ENCODE measurements at regions not wholly inside any gene's neighbourhood (a gene's known extent, or its start where the extent isn't known, plus 50 kb on each side); places are given as distances from the start of the nearest gene placed in this dataset.
A peak's percentile ranks its signal among the peaks of the same experiment; 100 is the strongest.

DNA sequence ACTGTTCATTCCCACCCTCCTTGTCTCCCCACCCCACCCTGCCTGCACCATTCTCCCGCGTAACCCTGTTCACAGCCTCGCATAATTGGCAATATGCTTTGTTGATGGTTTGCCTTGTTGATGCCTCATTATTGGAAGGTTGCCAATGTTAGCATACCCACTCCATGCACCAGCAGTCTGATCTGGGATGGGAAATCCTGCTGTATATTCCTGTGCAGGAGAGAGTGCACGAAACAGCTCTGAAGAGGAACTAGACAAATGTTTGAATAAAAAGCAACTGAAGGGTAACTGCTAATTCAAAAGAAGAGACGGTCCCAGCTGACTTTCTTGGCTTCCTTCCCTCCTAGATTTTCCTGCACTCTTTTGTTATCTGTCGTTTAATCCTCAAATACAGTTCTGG, 271.7 kb upstream of the TLE4 start:
- DNase-seq, result no peak

DNA sequence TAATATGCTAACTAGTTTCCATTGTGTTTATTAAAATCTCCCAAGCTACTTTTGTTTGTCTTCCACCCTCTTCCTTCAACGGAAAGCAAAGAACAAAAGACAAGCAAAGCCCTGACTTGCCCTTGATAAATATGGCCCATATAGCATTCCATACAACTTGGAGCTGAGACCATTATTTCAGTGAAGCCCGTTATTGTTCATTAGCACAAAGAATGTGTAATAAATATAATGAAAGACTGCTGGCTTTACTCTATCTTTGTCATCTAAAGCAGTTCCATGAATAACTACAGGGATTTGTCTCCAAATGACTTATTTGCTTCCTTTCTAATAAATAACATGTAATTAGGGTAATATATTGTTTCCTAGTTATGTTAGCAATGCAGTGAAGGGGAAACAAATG, 270.7 kb upstream of the TLE4 start:
- no peak for DNase-seq

DNA sequence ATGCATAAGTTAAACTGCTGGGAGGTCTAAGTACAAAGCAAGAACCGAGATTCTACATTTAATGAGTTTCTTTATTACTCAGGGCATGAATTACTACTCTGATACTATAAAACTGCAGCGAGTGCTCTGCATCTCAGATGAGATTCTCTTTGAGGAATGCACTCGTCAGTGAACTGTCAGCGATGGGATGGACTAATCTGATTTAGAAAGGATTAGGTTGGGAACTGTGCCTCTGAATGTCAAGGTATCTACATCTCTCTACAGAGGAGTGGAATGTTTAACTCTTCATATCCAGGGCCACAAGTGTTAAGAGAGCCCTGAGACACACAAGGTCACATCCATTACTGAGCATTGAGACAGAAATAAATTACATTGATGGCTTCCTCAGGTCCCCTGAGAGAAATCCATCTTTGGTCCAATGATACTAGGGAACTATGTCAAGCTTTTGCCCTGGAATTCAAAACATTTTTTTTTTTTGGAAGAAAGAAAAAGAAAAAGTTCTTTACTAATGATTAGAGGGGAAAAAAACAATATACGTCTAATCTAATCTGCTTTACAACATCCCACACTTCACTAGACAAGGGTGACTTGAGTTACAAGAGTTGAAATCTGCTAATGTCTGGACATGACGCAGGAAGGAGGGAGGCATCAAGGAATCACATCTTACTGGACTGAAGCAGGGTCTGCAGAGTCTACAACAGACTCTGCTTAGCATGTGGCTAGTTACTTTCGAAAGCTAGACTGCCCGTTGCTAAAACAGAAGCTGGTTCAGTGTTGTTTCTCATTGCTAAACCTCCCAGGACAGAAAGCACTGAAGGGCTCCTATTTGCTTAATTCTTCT, 270.0 kb upstream of the TLE4 start:
- DNase-seq, result no peak

DNA sequence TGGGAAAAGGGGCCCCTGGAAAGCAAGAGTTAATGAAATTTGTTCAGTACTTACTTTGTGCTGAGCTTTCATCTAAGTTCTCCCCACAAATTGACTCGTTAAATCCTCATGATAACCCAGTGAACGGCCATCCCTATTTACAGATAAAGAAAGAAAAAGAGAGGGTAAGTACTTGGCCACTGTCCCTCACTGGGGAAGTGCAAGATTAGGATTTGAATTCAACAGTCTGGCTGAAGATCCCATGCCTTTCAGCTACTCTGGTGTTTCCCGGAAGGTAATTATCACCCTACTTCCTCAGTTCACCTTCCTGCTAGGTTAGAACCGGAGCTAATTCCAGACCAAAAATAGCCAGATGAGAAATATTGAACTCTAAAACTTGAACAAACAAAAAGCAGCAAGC, 269.2 kb upstream of the TLE4 start:
- no peak for DNase-seq

DNA sequence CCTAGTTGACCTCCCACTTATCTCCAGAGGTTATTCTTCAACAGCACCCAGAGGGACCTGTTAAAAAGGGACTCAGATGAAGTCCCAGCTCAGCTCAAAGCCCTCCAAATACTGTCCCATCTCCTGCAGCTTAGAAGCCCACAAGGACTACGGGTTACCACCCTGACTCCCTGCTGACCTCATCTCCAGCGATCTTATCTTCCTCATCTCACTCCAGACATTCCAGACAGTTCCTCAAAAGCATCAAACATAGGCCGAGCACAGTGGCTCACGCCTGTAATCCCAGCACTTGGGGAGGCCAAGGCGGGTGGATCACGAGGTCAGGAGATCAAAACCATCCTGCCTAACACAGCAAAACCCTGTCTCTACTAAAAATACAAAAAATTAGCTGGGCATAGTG, 263.8 kb upstream of the TLE4 start:
- DNase-seq, result no peak

DNA sequence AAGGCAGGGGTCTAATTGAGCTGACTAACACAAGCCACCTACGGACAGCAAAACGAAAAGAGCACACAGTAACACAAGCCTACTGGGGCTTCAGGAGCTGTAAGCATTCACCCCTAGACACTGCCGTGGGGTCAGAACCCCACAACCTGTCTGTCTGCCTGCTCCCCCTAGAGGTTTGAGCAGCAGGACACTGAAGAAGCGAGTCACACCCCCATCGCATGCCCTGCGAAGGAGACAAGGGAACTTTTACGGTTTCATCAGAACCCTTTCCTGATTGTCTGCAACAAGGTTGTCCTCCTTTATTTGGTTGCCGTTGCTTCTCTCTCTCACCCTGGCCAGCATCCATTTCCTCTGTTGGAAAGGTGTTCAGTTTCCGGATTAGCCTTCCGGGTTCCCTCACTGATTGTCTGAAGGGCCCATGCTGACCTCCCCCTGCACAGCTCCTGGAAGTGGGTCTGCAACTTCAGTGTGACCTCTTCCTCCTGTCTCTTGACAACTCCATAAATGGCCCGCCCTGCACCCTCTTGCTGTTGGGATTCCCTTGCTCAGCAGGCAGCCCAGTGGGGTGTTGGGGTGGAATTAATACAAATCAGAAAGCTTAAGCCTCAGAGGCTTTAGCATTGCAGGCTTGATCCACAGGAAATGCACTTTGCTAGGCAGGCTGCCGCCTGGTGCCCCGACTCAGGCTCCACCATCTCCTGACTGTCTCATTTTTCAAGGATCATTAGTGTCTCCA, 258.9 kb upstream of the TLE4 start:
- DNase-seq, result no peak

DNA sequence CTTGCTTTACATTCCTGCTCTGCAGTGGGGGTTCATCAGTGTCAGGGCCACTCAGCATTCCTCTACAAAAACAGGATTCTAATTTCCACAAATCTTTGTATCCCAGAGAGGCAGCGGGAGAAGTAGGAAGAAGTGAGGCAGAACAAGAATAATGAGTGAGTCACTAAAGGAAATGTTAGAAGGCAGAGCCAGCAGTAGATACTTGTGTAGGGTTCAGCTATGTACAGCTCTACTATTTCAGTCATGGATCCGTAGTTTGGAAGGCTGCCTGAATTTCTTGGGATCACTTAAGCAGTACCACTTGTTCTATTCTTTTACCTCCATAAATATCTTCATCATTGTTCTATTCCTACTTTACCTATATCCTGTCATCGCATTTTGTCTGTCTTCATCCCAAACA, 246.3 kb upstream of the TLE4 start:
- no peak for DNase-seq

DNA sequence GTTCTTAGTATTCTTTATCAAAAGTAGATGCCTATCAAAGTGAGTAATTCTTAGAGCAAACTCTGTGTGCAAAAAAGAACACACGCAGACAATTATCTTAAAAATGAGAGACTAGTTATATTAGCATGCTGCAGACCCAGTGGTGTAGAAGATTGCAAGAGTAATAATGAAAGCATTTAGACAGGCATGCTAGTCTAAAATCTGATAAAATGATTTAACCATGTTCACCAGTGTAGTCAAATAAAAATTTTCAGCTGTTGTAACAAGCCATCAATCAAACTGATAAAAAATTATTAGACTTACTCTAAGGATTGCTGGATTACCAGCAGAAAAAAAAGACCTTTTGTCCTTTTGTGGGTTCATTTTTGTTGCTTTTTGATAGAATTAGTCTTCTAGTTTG, 241.9 kb upstream of the TLE4 start:
- DNase-seq, result no peak

DNA sequence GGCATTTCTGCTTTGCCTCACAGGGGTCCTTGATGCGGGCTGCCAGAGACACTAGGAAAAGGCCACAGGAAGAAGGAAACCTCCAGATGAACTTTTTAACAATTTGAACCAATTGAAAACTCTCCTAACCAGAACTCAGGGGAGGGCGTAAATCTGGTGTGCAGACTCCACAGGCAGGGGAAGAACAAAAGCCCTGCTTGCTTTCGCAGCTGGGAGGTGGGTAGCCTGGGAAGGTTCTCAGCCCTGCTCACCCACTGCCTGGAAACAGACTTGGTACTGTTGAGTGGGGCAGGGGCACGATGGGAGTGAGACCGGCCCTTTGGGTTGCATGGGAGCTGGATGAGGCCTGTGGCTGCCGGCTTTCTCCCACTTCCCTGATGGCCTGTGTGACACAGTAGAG, 237.8 kb upstream of the TLE4 start:
- no peak for DNase-seq

DNA sequence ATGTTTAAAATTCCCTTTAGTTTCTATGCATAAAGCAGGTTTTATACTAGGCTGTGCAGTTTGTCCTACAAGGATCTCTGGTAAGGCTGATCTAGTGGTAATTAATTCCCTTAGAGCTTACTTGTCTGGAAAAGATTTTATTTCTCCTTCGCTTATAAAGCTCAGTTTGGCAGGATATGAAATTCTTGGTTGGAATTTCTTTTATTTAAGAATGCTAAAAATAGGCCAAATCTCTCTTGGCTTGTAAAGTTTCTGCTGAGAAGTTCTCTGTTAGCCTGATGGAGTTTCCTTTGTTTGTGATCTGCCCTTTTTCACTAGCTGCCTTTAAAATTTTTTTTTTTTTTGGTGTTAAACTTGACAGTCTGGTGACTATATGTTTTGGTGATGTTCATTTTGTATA, 237.1 kb upstream of the TLE4 start:
- no peak for DNase-seq

DNA sequence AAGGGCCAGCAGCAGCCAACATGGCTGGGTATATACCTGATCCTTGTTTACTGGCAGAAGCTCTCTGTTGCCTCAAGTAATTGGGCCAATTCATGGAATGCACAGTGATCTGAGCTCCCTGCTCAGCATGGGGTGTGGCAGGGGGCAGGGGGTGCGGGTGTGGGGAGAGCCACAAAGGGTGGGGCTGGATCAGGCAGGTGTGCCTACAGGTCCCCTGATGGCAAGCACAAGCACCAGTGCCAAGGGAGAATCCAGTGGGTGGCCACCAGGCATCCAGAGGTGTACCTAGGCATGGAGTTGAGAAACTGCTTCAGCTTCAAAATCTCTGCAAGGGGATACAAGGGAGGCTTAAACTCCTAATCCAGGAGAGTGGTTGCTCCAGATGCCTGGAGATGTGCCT, 235.8 kb upstream of the TLE4 start:
- DNase-seq, result no peak

DNA sequence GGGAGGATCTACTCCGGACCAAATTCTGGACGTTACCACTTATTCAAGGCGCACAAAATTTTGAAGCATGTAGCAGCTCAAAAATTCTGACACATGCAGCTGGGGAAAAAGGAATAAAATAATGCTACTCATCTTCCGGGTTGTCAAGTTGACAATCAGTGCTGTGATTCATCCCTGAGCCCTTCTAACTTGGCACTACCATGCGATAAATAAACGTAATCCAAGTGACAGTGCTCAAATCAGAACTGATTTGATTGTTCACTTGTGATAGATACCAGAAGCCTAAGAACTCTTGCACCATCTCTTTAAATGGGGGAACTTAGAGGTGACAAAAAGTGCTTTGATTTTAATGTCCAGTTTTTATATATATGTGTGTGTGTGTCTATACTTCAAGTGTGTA, 230.2 kb upstream of the TLE4 start:
- DNase-seq, result no peak

DNA sequence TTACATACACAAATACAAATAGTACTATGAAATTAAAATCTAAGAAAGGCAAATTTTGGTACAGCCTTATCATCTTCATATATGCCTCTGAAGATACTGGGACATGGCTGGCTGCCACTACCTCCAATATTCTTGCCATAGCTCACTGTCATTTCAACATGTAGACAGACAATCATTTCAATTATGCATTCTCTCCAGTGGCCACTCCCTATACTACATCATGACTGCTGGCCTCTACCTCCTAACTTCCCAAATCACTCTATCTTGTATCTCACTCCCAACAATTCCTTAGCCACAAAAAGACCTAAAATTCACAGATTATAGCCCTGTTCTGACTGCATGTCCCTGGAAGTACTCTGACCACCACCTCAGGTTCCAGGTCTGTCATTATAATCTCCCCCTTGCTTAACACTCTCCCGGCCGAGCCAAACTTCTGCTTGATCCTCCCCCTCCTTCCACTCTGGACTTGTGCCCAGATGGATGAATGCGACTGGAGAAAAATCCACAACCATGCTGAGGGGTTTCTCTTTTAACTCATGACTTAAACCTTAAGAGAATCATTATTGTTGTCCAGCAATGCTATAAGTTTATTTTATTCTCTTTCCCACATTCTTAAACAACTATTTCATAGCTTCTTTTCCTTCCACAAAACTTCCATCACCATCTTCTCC, 225.3 kb upstream of the TLE4 start:
- DNase-seq, result no peak

DNA sequence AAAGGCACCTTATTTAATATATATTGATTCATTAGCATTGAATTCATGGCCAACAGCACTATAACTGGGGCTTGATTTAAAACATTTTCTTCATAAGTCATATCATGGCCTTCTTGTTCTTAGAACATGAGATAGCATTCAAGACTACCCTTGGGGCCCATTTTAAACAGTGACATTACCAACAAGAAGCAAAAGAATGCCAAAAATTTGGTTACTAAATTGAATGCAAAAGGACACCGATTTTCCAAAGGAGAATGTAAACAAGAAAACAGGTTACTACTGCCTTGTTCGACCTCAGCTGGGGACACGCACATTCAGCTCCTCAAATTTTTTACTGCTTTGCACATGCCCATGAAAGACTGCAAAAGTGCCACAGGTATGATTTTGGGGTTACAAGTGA, 219.4 kb upstream of the TLE4 start:
- no peak for DNase-seq

DNA sequence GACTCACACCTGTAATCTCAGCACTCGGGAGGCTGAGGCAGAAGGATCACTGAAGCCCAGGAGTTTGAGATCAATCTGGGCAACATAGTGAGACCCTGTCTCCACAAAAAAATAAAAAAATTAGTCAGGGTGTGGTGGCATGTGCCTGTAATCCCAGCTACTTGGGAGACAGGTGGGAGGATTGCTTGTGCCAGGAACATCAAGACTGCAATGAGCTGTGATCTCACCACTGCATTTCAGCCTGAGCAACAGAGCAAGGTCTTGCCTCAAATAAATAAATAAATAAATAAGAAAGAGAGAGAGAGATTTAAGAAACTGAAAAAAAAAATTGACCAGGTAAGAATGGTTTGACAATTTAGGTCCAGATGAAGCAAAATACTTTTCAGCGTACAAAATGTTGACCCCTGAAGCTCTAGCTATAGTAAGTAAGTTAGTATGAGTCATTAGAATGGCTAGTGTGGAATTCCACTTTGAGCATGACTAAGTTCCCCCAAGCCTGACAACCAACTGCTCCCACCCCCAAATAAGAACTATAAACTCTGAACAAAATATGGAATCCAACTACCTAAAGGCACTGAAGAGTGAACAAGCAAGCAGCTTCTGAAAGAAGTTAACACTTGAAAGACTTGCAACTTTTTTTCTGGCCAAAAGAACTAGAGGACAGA, 217.8 kb upstream of the TLE4 start:
- DNase-seq, result no peak

DNA sequence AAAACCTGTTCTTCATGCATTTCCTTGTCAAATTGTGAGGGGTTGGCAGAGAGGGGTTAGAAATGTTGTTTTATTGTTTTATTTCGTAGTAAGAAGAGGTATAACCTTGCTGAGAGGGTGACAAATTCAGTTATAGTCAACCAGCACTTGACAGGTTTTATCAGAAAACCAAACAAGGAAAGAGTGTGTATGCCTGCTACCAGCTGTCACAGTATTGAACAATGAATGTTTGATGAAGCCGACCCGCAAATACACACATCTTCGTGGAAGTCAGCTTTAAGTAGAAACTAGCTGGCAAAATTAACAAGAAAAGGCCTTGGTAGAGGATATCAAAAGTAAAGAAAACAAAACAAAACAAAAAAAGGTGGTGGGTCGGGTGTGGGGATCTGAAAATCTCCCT, 214.6 kb upstream of the TLE4 start:
- no peak for DNase-seq

DNA sequence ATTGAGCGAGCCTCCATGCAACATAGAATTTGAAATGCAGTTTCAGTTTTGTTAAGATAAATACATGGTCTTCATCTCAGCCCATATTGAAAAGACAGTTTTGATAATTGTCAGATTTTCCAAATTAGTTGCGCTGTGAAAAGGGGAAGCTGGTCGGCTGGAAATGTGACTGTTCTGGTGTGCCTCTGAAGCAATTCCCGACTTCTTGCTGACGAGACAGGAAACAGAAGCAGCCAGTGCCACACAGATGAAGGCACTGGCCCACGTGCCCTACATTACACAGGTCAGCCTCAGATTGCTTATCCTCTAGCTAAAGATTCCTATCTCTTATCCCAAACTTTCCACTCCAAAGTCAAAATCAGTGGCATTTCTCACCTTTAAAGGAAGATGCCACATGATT, 214.1 kb upstream of the TLE4 start:
- peak in 10 of 58 donors; percentile 0 to 21 (median 2) for DNase-seq

DNA sequence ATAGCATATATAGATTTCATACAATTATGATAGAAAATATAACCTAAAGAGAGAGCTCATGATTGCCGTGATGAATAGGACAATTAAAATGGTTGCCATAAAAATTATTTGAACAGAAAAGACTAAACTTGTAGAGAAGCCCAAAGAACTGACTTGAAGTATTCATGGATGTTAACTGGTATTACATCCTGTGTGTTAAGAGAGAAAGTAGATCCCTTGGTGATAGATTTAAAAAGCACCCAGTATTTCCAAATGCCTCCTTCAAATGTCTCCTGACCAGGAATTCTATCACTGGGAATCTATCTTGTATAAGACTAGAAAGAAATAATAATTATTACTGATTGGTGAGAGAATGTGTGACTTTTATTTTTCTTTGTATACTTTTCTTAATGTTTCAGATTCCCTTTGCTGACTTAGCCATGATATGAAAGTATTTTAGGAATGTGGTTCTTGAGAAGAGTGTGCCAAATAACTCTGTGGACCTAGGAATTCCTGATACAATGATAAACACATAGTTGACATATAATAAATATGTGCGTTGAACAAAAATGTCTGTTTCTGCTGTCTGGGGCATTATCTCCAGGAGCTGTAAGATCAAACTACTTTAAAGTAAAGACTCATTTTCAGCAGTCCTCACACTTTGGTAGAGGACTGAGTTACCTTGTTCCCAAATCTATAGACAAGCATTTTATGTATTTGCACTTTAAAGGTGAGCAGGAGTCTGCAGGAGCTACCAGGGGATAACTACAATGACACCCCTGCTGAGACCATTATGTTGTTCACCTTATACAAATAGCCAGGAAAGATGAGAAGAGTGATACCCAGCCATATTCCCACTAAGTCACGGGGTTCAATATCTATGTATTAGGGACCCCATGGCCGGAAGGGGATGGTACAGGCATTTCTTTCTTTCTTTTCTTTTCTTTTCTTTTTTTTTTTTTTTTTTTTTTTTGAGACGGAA, 211.1 kb upstream of the TLE4 start:
- DNase-seq, result no peak

DNA sequence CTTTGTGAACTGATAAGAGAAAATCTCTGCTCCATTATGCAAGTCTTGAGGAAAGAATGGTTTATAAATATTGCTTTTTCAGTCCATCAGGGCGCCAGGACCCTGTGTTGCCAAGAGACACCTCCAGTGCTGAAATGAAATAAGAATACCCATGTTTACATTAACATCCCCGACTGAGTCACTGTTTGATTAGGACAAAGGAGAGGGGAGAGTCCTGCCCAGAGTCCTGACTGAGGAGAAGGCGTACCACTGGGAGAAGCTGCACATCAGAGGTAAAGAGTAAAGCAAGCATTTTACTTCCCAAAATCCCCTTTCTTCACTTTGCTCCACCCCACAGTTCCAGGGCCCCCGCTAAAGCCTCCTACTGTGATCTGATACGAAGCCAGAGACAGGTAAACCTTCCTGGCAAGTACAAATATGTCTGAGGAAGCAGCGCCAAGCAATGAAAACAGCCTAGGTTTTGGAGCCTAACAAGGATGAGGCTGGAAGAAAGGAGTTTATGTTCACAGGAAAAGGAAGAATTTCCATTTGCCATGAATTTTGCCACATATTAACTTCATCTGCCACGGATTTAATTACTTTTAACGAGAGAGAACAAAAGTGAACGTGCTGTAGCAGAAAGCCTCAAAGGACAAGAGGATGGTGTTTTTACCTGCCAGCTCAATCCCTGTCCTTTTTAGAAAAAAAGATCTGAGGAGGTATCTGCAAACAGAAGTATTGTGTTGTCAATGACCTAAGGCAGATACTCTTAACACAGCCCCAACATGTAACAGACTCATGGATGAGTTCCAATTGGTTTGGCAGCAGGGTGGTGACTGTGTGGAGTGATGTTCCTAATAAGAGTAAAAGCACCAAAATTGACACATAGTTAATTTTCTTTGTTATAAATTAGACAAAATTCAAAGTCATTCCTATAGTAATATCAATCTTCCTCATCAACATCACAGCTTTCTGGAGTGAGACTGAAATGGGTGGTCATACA, 209.4 kb upstream of the TLE4 start:
- no peak for DNase-seq

Data from anterior cingulate cortex (tissue), 58 donors.